SIG-M5 treated with dmso at 0.1 percent for 504 hours (cell line): ENCODE measurements at regions not wholly inside any gene's neighbourhood (a gene's known extent, or its start where the extent isn't known, plus 50 kb on each side); places are given as distances from the start of the nearest gene placed in this dataset.
"Not testable (repeated sequence)": the region's sequence is repeated elsewhere in the genome, so short reads cannot be mapped to it uniquely, and the experiment has no call there.

Source experiments
- DNase-seq: peaks from one replicate; lab custom pipeline; 2025; ENCODE audit not compliant: unreplicated experiment; lab: John Stamatoyannopoulos, UW

DNA sequence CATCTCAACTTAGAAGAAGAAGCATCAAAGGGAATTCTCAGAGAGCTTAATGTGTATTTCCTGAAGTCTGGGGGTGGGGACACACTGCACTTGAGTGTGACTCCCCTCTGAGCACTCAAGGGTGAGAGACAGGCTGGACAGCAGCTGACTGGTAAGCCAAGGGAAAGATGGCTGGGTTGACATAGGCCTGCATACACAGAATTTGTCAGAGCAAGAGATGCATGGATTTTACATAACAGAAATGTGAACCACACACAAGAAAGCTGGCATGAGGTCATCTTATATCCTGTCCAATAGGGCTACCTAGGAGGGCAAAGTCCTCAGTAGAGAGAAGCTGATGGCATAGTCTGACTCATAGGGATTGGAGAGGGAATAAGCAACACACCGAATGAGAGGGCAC, 114.3 kb upstream of the EPB41L4A start:
- DNase-seq, result peak; percentile 39

DNA sequence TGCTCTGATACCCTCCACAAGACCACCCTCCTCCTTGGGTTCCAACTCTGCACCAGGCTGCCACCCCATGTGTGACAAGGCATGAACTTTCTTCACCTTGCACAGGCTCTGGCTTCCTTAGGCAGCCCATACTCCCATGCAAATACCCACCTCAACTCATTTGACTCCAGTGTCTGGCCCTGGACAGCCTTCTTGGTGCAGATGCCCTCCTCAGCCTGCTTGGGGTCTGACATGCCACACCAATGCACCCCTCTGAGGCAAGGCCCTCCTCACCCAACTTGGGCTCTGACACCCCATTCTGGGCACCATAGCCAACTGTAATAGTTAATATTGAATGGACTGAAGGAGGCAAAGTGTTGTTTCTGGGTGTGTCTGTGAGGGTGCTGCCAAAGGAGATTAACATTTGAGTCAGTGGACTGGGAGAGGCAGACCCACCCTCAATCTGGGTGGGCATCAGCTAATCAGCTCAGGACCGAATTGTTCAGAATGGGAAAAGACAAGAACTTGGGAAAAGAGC, 115.0 kb upstream of the EPB41L4A start:
- DNase-seq, result no peak

DNA sequence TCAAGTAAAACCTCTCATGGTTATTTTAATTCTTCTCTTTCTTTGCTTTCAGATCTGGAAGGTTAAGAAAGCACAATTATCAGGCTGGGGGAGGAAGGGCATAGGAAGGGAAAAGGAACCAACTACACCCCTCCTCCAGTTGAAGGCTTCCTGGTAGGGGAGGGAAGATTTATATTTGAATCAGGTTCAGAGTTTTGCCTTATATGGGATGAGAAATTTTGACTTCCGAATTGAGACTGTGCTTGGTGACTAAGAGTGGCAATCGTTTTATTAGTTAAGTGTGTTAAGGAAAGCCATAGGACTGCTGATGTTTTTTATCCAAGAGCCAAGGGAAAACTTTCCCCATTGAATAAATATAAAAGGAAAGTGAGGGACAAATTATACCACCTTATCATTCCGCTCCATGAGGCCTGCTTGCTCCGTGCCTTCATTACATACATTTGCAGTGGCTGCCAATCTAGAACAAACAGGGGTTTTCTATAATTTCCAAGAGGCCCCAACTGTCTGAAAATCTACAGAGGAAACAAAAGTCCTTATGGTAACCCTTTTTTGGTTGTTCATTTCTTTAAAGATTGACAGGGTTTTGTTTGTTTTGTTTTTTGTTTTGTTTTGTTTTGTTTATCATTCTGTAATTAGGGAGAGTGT, 115.7 kb upstream of the EPB41L4A start:
- DNase-seq, result peak; percentile 63

DNA sequence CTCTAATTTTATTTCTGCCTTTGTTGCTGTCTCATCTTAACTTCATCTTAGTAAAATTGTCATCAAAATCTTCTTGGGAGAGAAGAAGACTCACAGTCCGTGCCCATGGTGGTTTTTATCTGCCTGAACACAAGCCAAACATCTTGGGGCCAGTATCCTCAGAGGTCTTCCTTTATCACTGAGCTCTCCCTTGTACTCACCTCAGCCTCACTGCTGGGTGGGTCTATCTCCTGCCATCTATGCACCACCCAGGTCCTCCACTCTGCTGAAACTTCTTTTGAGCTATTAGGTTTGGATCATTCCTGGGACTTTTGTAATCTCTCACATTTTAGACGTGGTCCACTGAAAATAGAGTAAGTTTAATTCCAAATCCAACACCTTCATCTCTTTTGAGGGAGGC, 116.3 kb upstream of the EPB41L4A start:
- DNase-seq, result no peak

DNA sequence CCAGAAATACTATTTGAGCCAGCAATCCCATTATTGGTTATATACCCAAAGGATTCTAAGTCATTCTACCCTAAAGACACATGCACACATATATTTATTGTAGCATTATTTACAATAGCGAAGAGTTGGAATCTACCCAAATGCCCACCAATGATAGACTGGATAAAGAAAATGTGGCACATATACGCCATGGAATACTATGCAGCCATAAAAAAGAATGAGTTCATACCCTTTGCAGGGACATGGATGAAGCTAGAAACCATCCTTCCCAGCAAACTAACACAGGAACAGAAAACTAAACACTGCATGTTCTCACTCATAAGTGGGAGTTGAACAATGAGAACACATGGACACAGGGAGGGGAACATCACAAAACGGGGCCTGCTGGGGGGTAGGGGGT, 125.5 kb upstream of the EPB41L4A start:
- DNase-seq, result not testable (repeated sequence)

DNA sequence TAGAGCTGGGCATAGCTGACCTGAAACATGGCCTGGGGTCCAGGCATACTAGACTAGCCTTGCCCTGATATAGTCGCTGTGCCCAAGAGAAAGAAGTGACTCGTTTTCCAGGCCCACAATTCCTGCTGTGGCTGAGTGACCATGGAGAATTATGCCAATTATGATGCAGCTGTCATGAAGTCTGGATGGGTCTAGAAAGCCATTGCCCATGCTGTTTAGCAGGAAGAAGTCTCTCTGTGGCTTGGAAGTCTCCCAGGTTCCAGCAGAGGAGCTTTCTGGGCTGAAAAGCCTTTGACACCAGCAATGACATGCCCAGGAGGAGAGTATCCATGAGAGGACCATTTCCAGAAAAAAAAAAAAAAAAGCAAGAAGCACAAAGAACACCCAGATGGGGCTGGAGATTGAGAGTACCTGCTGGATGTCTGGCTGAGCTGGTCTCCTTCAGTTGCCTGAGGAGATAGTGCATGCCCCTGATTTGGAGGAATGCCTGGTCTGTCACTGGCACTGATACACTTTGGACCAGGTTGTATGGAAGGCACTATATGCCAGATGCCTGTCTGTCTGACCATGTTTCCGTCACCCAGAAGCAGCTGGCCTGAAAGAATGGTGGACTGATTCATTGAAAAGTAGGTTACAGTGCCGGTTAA, 128.0 kb upstream of the EPB41L4A start:
- no peak for DNase-seq

DNA sequence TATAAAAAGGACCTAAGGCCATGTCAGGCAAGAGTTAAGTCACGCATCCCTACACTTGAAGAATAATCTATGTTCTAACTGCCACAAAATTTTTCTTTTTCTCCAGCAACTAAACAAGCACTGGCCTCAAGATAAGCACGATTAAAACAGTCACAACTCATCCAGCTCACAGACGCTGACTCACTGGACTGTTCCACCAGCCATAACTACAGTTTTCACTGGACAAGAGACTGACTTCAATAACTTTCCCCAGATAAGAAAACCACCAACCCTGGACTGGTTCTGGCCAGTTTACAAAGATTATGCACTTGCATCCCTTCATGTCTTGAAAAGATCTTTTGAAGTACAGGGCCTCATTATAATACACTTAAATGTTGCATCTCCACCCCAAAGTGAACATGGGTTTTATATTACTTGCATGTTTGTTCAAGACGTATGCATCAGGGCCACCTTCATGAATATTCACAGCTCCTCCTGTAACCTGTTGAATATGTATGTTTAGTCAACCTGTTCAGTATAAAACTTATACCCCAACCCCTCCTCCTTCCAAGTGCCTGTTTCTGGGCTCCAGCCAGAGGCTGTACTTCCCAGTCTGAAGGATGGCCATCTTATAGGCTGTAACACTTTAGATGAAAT, 129.3 kb upstream of the EPB41L4A start:
- DNase-seq, result no peak

DNA sequence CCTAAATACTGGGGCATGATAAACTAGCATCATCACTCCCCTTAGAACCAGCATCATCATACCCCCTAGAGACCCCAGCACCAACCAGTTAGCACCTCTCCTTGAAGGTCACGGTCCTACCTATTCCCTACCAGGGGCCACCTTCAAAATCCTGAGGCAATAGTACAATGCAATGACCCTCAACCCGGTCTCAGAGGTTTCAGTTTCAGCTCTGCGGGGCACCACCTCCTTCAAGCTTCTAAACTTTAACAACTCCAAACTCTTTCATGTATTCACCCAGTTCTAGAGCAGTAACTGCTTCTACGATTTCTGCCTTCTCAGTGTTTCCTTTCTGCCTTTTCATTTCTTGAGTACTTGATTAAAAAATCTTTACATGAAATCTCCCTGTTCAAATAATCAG, 130.1 kb upstream of the EPB41L4A start:
- no peak for DNase-seq

DNA sequence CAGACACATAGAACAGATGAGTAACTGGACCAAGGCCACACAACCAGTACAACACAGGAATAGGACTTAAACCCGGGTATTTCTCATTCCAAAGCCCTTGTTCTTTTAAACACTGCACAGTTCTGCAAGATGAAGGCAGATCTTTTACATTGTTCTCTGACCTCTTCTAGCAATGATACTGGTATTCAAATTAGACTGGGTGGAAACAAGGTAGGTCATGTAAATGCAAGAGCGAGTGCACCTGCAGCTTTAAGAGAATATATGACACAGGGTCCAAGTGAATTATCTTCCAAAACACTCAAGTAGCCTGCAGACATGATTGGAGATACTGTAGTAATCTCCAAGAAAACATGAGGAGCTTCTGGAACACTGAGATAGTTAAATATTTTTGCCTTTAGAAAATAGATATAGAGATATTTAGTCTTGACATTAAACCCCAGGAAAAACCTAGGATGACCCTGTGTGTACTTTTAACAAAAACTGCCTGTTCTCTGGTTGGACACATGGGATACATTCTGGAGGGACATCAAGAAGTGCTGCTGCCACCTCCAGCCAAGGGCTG, 130.6 kb upstream of the EPB41L4A start:
- DNase-seq, result no peak

DNA sequence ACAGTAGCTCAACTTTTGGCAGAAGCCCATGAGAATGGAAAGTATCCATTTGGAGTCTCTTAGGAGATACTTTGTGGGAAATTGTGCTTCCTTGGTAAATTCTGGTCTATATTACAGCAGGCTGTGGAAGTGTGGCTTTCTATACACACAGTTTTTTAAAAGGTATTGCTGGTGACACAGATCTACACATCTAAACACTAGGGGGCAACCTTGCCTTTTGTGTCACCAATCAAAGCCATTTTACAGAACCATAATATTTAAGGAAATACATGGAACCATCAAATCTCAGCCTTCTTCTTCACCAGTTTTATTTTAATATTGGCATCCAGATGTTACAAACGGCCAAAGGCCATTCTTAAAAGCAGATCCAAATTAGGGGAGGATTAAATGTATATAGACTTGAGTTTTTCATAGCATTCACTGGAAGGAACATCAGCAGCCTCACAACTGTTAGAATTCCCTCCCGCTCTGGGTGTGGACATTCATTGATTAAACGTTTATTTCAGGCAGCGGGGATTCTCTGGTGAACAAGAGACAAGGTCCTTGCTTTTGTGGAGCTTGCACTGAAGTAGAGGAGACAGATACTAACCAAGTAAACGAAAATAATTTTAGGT, 132.4 kb upstream of the EPB41L4A start:
- peak; percentile 76 for DNase-seq

DNA sequence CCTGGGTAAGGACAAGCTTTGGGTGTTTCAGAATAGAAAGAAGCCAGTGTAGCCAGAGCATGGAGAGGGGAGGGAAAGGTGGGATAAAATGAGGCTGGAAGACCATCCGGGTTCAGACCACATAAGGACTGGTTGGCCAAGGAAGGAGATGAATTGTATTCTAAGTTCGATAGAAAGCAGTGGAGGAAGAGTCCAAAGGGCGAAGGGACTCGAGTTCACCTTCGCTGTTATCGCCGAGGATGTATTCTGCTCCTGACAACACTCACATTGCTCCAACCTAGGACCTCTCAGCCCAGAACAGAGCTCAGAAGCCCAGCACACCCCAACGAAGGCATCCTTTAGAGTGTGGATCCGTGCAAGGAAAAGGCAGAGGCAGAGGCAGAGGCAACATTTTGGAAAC, 133.1 kb upstream of the EPB41L4A start:
- no peak for DNase-seq

DNA sequence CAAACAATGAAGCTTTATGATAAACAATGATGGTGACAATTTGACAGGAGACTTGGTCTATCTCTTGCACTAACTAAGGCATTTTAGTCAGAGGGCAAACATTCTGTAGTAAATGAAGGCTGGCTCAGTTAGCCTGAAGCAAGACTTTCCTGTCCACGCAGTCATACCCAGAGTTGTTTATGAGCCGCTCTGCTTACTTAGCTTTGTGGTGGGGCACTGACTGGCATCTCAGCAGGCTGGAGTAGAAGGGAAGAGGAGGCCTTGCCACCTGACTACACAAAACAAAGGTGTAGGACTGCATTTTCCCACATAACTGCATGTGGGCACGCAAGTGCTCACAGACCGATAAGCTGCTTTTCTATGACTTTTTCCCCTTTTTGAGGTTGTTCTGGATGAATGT, 133.7 kb upstream of the EPB41L4A start:
- no peak for DNase-seq

DNA sequence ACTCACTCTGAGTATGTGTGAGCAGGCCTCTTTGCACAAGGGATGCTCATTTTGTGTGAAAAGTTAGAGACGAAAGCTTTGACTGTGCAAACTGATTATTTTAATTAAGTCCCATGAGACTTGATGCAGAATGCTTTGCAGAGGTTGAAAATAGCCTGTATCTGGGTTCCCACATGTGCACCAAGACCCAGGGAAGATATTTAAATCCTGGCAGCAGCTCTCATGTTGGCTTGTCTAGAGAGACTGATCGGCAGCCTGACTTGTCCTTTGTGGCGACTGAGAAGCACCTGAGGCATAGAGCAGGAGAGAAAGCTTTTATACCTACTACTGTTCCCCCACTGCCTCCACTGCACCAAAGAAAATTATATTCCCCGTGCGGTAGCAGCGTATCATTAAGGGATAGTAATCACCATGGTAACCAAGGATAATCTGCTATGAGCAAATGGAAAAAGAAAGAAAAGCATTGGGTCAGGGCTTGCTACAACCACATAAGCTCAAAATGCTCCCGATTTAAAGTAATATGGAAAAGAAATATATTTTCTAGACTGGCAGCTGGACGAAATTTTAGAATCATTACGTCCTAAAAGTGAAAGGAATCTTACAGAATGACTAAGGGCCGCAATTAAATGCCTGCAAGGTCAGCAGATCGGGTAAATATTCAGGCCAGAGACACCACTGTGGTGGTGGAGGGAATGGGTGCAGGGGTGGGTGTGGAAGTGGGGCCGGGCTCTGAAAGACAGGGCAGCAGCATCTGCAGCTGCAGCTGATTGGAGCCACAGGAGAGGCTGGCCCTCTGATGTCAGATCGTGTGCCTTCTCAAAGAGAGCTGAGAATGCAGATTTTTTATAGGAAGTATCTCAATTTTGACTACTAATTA, 135.3 kb upstream of the EPB41L4A start:
- DNase-seq, result no peak

DNA sequence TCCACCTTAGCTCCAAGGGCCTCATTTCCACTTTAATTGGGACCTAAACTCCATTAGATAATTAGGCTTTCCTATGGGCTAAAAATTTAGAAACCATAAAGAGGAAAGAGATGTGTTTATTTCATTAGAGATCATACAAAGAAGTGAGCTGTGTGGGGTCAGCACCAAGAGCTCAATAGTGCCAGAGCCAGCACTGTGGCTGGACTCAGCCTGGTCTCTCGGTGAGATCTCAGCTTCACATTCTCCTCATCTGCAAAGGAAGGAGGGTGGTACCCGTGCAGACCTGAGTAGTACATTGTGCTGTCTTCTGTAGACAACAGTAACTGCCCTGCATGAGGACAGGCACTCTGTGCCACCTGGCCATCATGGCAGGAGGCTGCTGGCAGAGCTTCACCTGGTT, 136.1 kb upstream of the EPB41L4A start:
- no peak for DNase-seq

DNA sequence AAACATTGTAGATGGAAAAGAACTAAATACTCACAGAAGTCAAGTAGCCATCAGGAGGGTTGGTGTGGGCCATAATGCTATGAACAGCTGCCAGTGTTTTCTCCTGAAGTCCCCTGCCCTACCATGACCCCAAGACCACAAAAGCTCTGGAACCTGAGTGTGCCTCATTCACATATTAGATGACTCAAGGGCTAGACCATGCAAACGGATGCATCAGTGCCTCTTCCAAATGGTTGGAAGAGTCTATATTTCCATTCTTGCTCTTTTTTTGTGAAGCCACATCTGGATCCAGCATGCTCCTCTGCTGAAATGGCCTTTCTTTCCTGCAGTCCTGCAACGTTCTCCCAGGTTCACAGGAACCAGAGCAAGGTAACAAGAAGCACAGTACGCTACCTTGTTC, 136.6 kb upstream of the EPB41L4A start:
- no peak for DNase-seq

DNA sequence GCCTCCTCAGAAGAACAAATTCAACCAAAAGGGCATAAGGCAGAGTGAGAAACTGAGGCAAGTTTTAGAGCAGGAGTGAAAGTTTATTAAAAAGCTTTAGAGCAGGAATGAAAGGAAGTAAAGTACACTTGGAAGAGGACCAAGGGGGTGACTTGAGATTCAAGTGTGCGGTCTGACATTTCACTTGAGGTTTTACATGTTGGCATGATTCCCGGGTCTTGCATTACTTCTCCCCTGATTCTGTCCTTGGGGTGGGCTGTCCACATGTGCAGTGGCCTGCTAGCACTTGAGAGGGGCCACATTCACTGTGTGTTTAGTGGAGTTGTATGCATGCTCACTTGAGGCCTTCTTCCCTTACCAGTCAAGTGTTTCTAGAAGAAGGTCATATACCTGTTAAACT, 140.4 kb upstream of the EPB41L4A start:
- not testable (repeated sequence) for DNase-seq

DNA sequence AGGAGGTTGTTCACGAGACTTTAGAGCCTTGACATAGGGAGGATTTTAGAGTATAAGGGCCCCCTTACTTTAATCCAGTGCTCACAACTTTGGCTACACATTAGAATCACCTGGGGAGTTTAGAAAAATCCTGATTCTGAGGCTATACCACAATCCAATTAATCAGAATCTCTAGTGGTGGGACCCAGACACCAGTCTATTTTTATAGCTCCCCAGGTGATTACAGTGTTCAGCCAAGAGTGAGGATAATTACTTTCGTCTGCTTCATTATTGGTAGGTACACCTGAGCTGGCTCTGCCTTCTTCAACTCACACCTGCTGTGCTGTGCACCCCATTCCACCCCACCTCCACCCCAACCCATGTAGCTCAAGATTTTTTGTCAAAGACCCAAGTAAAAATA, 141.3 kb upstream of the EPB41L4A start:
- no peak for DNase-seq

DNA sequence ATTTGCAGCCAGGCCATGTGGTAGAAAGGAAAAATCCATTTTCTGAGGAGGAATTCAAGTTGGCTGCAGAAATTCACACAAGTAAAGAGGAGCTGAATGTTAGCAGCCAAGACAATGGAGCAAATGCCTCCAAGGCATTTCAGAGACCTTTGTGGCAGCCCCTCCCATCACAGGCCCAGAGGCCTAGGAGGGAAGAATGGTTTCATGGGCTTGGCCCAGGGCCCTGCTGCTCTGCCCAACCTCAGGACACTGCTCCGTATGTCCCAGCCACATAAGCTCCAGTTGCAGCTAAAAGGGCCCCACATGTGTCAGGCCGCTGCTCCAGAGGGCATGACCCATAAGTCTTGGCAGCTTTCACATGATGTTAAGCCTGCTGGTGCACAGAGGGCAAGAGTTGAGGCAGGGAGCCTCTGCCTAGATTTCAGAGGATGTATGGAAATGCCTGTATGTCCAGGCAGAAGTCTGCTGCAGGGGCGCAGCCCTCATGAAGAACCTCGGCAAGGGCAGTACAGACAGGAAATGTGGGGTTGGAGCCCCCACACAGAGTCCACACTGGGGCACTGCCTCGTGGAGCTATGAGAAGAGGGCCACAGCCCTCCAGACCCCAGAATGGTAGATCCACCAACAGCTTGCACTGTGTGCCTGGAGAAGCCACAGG, 144.2 kb upstream of the EPB41L4A start:
- DNase-seq, result no peak

DNA sequence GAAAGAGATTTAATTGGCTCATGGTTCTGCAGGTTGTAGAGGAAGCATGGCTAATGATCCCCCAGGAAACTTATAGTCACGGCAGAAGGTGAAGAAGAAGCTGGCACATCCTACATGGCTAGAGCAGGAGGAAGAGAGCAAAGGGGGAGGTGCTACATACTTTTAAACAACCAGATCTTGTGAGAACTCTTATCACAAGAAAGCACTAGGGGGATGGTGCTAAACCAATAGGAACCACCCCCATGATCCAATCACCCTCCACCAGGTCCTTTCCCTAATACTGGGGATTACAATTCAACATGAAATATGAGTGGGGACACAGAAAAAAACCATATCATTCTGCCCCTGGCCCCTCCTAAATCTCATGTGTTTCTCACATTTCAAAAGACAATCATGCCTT, 147.2 kb upstream of the EPB41L4A start:
- no peak for DNase-seq

DNA sequence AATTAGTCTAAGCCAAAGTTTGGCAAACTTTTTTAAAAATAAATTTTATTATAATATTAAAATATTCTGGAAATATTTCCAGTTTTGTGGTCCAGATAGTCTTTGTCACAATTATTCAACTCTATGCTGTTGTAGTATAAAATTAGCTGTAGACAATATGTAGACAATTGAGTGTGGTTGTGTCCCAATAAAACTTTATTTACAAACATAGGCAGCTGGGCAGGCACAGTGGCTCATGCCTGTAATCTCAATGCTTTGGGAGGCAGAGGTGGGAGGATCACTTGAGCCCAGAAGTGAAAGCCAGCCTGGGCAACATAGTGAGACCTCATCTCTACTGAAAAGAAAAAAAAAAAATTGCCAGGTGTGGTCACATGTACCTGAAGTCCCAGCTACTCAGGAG, 150.5 kb upstream of the EPB41L4A start:
- DNase-seq, result no peak
